Spleen (tissue), 11 donors: ENCODE measurements at regions not wholly inside any gene's neighbourhood (a gene's known extent, or its start where the extent isn't known, plus 50 kb on each side); places are given as distances from the start of the nearest gene placed in this dataset.
"Not testable (repeated sequence)": the region's sequence is repeated elsewhere in the genome, so short reads cannot be mapped to it uniquely, and the experiment has no call there.

Source experiments
- DNase-seq: peaks from one replicate; pipeline ENCODE4 v3.0.0-alpha.2; 2020
- H3K27ac ChIP-seq, 8 donors: fragments of 200-600 bp; sonication (generic) in 7 of 8; 1 replicate in 4 of 8; 2 replicates in 4 of 8; pipeline versions ENCODE4 v1.5.0 to v1.8.0; 2016 to 2021; ENCODE audit warnings: inconsistent platforms in 4 of 8, mild to moderate bottlenecking in 4 of 8, moderate library complexity in 1 of 8
- H3K27me3 ChIP-seq, 7 donors: fragments of 200-600 bp; sonication (generic) in 6 of 7; replicated peaks in 1 of 7; 1 replicate in 4 of 7; 2 replicates in 3 of 7; pipeline versions ENCODE4 v1.5.0 to v1.8.0; 2016 to 2021; ENCODE audit warnings: inconsistent platforms in 3 of 7, mild to moderate bottlenecking in 1 of 7
- H3K36me3 ChIP-seq, 6 donors: fragments of 200-600 bp; sonication (generic) in 5 of 6; 1 replicate in 4 of 6; 2 replicates in 2 of 6; pipeline versions ENCODE4 v1.5.0 to v1.8.0; 2016 to 2021; ENCODE audit warnings: inconsistent platforms in 2 of 6
- H3K4me1 ChIP-seq, 6 donors: fragments of 200-600 bp; sonication (generic) in 5 of 6; 1 replicate in 3 of 6; 2 replicates in 3 of 6; pipeline versions ENCODE4 v1.5.0 to v1.8.0; 2016 to 2021; ENCODE audit warnings: inconsistent platforms in 3 of 6
- H3K4me3 ChIP-seq, 8 donors: fragments of 200-600 bp; sonication (generic) in 7 of 8; 1 replicate in 4 of 8; 2 replicates in 4 of 8; pipeline versions ENCODE4 v1.5.0 to v1.8.0; 2016 to 2021; ENCODE audit warnings: inconsistent platforms in 4 of 8, mild to moderate bottlenecking in 4 of 8, moderate library complexity in 2 of 8
- H3K9me3 ChIP-seq, 8 donors: fragments of 200-600 bp; sonication (generic) in 7 of 8; 1 replicate in 4 of 8; 2 replicates in 4 of 8; pipeline versions ENCODE4 v1.5.0 to v1.8.0; 2016 to 2021; ENCODE audit warnings: inconsistent platforms in 4 of 8
- POLR2A ChIP-seq, 3 donors: fragments of 450-650 bp; IDR thresholded peaks; one replicate each; pipeline ENCODE4 v1.5.1; 2017; ENCODE audit warnings: antibody characterized with exemption in 3 of 3, mild to moderate bottlenecking in 1 of 3
- POLR2AphosphoS5 ChIP-seq, 3 donors: sonication (generic); formaldehyde crosslinking; IDR thresholded peaks; one replicate each; pipeline ENCODE4 v1.5.1; 2017; ENCODE audit warnings: antibody characterized with exemption in 3 of 3
- WGBS, 5 donors: extraction: QIAGEN DNeasy Blood & Tissue Kit in 3 of 5; methylation state at CpG; one replicate each; pipeline versions ENCODE4 v1.1.5 to v1.1.7; 2013 to 2018; 5-methylcytosine and 5-hydroxymethylcytosine counted together
- intact Hi-C: fragments of 100-400 bp; cut with DNase I; formaldehyde crosslinking; loops from one replicate; pipeline ENCODE4 v1.15.0; 2023; ENCODE audit warnings: low total_unique reads
- TF ChIP-seq, protein P1 (sequence below), 11 experiments: fragments of 200-600 bp in 7 of 11; fragments of 450-650 bp in 4 of 11; sonication (generic) in 4 of 11; IDR thresholded peaks in 8 of 11; conservative IDR thresholded peaks in 3 of 11; 1 replicate in 7 of 11; 2 replicates in 4 of 11; pipeline versions ENCODE4 v1.4.0 to v1.8.0; 2016 to 2021; ENCODE audit warnings: antibody characterized with exemption in 11 of 11, inconsistent platforms in 4 of 11, mild to moderate bottlenecking in 1 of 11
- donor health status: healthy with polysubstance abuse.
- donor health status: DM: no; HTN: no; CAD: no; lungs with moderate emphysema.
- donor health status: DM: no; HTN: no; CAD: no.
- donor health status: Bipolar disorder and iron deficiency.
- donor health status: healthy.
- donor health status: DM: no; HTN: no; CAD: no.
- donor health status: DM: yes; HTN: yes; CAD: no.

DNA sequence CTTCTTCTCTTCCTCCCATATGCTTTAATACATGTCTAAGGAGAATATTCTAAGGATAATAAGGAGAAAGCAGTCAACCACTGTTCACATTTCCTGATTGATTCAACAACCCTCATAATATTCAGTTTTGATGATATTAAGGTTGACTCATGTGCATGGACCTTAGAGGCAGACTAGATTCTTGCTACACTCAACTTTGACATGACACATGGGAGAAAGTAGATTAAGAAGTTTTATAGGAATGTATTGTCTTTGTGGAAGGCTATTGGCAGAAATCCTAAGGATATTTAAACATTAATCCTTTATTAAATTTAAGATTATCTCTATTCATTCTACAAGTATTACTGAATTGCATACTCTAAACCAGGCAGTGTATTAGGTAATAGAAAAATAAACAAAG, 309.1 kb upstream of the CYRIA start:
- TF ChIP-seq, protein P1, sequence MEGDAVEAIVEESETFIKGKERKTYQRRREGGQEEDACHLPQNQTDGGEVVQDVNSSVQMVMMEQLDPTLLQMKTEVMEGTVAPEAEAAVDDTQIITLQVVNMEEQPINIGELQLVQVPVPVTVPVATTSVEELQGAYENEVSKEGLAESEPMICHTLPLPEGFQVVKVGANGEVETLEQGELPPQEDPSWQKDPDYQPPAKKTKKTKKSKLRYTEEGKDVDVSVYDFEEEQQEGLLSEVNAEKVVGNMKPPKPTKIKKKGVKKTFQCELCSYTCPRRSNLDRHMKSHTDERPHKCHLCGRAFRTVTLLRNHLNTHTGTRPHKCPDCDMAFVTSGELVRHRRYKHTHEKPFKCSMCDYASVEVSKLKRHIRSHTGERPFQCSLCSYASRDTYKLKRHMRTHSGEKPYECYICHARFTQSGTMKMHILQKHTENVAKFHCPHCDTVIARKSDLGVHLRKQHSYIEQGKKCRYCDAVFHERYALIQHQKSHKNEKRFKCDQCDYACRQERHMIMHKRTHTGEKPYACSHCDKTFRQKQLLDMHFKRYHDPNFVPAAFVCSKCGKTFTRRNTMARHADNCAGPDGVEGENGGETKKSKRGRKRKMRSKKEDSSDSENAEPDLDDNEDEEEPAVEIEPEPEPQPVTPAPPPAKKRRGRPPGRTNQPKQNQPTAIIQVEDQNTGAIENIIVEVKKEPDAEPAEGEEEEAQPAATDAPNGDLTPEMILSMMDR (IDR thresholded peaks at IDR 0.05 in 8 of 11, conservative IDR thresholded peaks at IDR 0.05 in 3 of 11), result no peak
- TF ChIP-seq POLR2A (IDR thresholded peaks at IDR 0.05), result no peak
- TF ChIP-seq POLR2AphosphoS5 (IDR thresholded peaks at IDR 0.05), result no peak
- H3K4me1 ChIP-seq, result no peaks in the 10 kb centered on the region
- no peaks in the 10 kb centered on the region for H3K27me3 ChIP-seq
- H3K9me3 ChIP-seq, result peaks cover 0 to 3% (median 0%) of the 10 kb centered on the region in 8 donors
- H3K4me3 ChIP-seq, result no peak overlapping the region
- intact Hi-C loops, result no loop called here
- H3K27ac ChIP-seq, result no peak overlapping the region
- H3K36me3 ChIP-seq, result no peaks in the 10 kb centered on the region
- DNase-seq, result no peak

GRCh38 chr2:16973586-16974286, 308.1 kb upstream of the CYRIA start:
- Histone ChIP-seq H3K4me3 (no peak overlapping the region), H3K9me3 (no peaks in the 10 kb centered on the region), H3K27ac (no peak overlapping the region), H3K36me3 (no peaks in the 10 kb centered on the region), H3K27me3 (no peaks in the 10 kb centered on the region), H3K4me1 (no peaks in the 10 kb centered on the region)
- TF ChIP-seq POLR2A (IDR thresholded peaks at IDR 0.05) (no peak), POLR2AphosphoS5 (IDR thresholded peaks at IDR 0.05) (no peak)
- TF ChIP-seq, protein P1 (IDR thresholded peaks at IDR 0.05 in 8 of 11, conservative IDR thresholded peaks at IDR 0.05 in 3 of 11), result no peak
- intact Hi-C loops, result no loop called here
- 74 to 86% (median 77%) methylated on average over 2 of the region's 2 CpGs for WGBS, 5 donors
- no peak for DNase-seq

GRCh38 chr2:16972276-16972675, 306.6 kb upstream of the CYRIA start:
- H3K4me1 ChIP-seq, result no peaks in the 10 kb centered on the region
- DNase-seq, result no peak
- 86 to 98% (median 93%) methylated on average over 1 of the region's 1 CpG for WGBS, 5 donors
- no peaks in the 10 kb centered on the region for H3K36me3 ChIP-seq
- H3K27ac ChIP-seq, result no peak overlapping the region
- intact Hi-C loops, result no loop called here
- H3K27me3 ChIP-seq, result no peaks in the 10 kb centered on the region
- TF ChIP-seq POLR2A (IDR thresholded peaks at IDR 0.05) (no peak), POLR2AphosphoS5 (IDR thresholded peaks at IDR 0.05) (no peak)
- TF ChIP-seq, protein P1 (IDR thresholded peaks at IDR 0.05 in 8 of 11, conservative IDR thresholded peaks at IDR 0.05 in 3 of 11), result no peak
- H3K4me3 ChIP-seq, result no peak overlapping the region
- no peaks in the 10 kb centered on the region for H3K9me3 ChIP-seq

DNA sequence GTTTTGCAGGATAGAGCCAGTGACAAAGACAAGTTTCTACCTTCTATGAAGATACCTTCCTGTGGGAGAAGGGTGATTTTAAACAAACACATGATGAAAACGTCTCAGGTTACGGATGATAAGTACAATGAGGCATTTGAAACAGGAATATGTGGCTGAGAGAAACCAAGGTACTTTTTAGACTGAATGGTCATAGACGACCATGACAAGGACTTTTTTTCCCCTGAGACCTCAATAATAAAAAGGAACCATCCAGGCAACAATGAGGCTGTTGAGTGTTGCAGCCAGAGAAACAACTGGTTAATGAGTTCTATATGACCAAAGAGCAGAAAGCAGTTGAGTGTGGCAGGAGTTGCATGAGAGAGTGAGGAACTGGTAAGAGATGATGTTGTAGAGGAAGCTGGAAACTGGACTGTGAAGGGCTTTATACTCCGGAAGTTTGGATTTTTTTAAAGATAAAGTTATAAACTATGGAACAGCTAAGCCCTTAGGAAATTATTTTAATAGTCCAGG, 306.1 kb upstream of the CYRIA start:
- DNase-seq, result no peak

DNA sequence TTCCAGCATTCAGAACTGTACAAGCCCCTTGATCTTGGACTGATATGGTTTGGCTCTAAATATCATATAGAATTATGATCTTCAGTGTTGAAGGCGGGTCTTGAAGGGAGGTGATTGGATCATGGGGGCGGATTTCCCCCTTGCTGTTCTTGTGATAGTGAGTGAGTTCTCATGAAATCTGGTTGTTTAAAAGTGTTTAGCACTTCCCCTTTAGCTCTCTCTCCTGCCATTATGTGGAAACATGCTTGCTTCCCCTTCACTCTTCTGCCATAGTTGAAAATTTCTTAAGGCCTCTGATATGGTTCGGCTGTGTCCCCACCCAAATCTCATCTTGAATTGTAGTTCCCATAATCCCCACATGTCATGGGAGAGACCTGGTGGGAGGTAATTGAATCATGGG, 305.3 kb upstream of the CYRIA start:
- 77 to 89% (median 86%) methylated on average over 3 of the region's 3 CpGs for WGBS, 5 donors

More for the DNA sequence above, 306.1 kb upstream of the CYRIA start:
- no peaks in the 10 kb centered on the region for H3K4me1 ChIP-seq
- TF ChIP-seq POLR2A (IDR thresholded peaks at IDR 0.05) (no peak), POLR2AphosphoS5 (IDR thresholded peaks at IDR 0.05) (no peak)
- TF ChIP-seq, protein P1 (IDR thresholded peaks at IDR 0.05 in 8 of 11, conservative IDR thresholded peaks at IDR 0.05 in 3 of 11), result no peak
- H3K4me3 ChIP-seq, result no peak overlapping the region
- H3K27ac ChIP-seq, result no peak overlapping the region
- H3K36me3 ChIP-seq, result no peaks in the 10 kb centered on the region
- H3K27me3 ChIP-seq, result no peaks in the 10 kb centered on the region
- intact Hi-C loops, result no loop called here
- 71 to 90% (median 79%) methylated on average over 4 of the region's 4 CpGs for WGBS, 5 donors
- no peaks in the 10 kb centered on the region for H3K9me3 ChIP-seq

More for the DNA sequence above, 305.3 kb upstream of the CYRIA start:
- H3K4me3 ChIP-seq, DNase-seq, H3K27me3 ChIP-seq, H3K27ac ChIP-seq, H3K9me3 ChIP-seq, intact Hi-C loops, H3K36me3 ChIP-seq, H3K4me1 ChIP-seq: not testable (repeated sequence)
